ENCODE measurements at regions not wholly inside any gene's neighbourhood (a gene's known extent, or its start where the extent isn't known, plus 50 kb on each side); places are given as distances from the start of the nearest gene placed in this dataset.

GRCh38 chr4:115648786-115649185 lies 535.4 kb upstream of the NDST4 start (continued):
- no peak for TF ChIP-seq ZNF7 (CRISPR knock-in tag; IDR thresholded peaks at IDR 0.05)
- TF ChIP-seq ZNF121 (CRISPR knock-in tag; IDR thresholded peaks at IDR 0.05) = no peak
- no peak for TF ChIP-seq ZNF850 (CRISPR knock-in tag; conservative IDR thresholded peaks at IDR 0.05)

- Histone ChIP-seq H3K4me1 (ENCODE audit: insufficient read depth, low read length) (no peaks in the 10 kb centered on the region), H3K9ac (ENCODE audit: insufficient read depth, low read depth, low read length) (no peak overlapping the region), H3K36me3 (replicated peaks in 1 of 2; ENCODE audit: control insufficient read depth in 1 of 2, insufficient read depth in 2 of 2, low read length in 2 of 2) (no peaks in the 10 kb centered on the region), H3K4me3 (replicated peaks in 1 of 3; ENCODE audit: insufficient read depth in 1 of 3, low read depth in 2 of 3, low read length in 3 of 3) (no peak overlapping the region), H3K9me3 (ENCODE audit: low read length) (no peaks in the 10 kb centered on the region), H2AFZ (ENCODE audit: low read length) (no peak overlapping the region), H3K27ac (ENCODE audit: extremely low read length, insufficient read depth, low read length) (no peak overlapping the region), H3K27me3 (ENCODE audit: control insufficient read depth in 1 of 2, insufficient read depth in 2 of 2, low read length in 2 of 2) (no peaks in the 10 kb centered on the region), H3K79me2 (ENCODE audit: insufficient read depth, low read length) (no peaks in the 10 kb centered on the region), H4K20me1 (ENCODE audit: insufficient read depth, low read length) (no peaks in the 10 kb centered on the region), H3K4me2 (ENCODE audit: low read depth, low read length) (no peak overlapping the region)
- POLR2A ChIA-PET = no interaction called here
- BruUV-seq (replicated peaks) = no TSS peak
- no peak for DNase-seq (ENCODE audit: low spot score)
- WGBS (ENCODE audit: low lambda C conversion rate) = 0% methylated on average over 3 of the region's 3 CpGs
- FAIRE-seq = no peak
- TF ChIP-seq ASH2L (IDR thresholded peaks at IDR 0.05; ENCODE audit: insufficient read length, low read depth, low read length) (no peak), HOXA5 (CRISPR knock-in tag; IDR thresholded peaks at IDR 0.05) (no peak), ZBTB37 (CRISPR knock-in tag; IDR thresholded peaks at IDR 0.05) (no peak), MNT (IDR thresholded peaks at IDR 0.05) (no peak), RARA (CRISPR knock-in tag; IDR thresholded peaks at IDR 0.05) (no peak), ATM (IDR thresholded peaks at IDR 0.05; ENCODE audit: borderline replicate concordance) (no peak), ZNF232 (CRISPR knock-in tag; IDR thresholded peaks at IDR 0.05; ENCODE audit: borderline replicate concordance) (no peak), ZNF281 (CRISPR knock-in tag; IDR thresholded peaks at IDR 0.05; ENCODE audit: borderline replicate concordance) (no peak), GPN1 (CRISPR knock-in tag; IDR thresholded peaks at IDR 0.05; ENCODE audit: borderline replicate concordance) (no peak), ZNF547 (CRISPR knock-in tag; IDR thresholded peaks at IDR 0.05) (no peak), PTBP1 (IDR thresholded peaks at IDR 0.05; ENCODE audit: low read depth, low read length, poor library complexity, severe bottlenecking) (no peak), ZSCAN30 (CRISPR knock-in tag; IDR thresholded peaks at IDR 0.05) (no peak), GRHL1 (CRISPR knock-in tag; conservative IDR thresholded peaks at IDR 0.05) (no peak)
- CTCF ChIA-PET (ENCODE audit: low intra/inter-chr PET ratio, low total read pairs) = no interaction called here
- ATAC-seq = no peak
- intact Hi-C loops (cut with micrococcal nuclease; ENCODE audit: unreplicated experiment) = no loop called here
- in situ Hi-C loops (cut with HindIII; ENCODE audit: extremely low pct_ligation_motif_present, low pct_unique_long_range_greater_than_20kb) = no loop called here
Observed at GRCh38 chr4:115629270-115629669, 515.9 kb upstream of the NDST4 start.

Measured in HepG2 (cell line).